ENCODE measurements at regions not wholly inside any gene's neighbourhood (a gene's known extent, or its start where the extent isn't known, plus 50 kb on each side); places are given as distances from the start of the nearest gene placed in this dataset.

- Histone ChIP-seq H4K20me1 (ENCODE audit: insufficient read depth, low read length) (no peaks in the 10 kb centered on the region), H3K9me3 (ENCODE audit: insufficient read depth, low read length, severe bottlenecking) (no peaks in the 10 kb centered on the region), H3K79me2 (ENCODE audit: insufficient read depth, low read length) (no peaks in the 10 kb centered on the region), H3K27me3 (ENCODE audit: insufficient read depth, low read length, poor library complexity) (no peaks in the 10 kb centered on the region), H3K9ac (ENCODE audit: low read depth, low read length) (no peak overlapping the region), H2AFZ (ENCODE audit: low read depth, low read length) (no peak overlapping the region), H3K27ac (ENCODE audit: low read length) (no peak overlapping the region), H3K36me3 (ENCODE audit: insufficient read depth, low read length) (no peaks in the 10 kb centered on the region), H3K4me1 (ENCODE audit: insufficient read depth, low read length) (no peaks in the 10 kb centered on the region), H3K4me2 (ENCODE audit: insufficient read depth, low read length) (no peak overlapping the region), H3K4me3 (ENCODE audit: low read depth in 1 of 2, low read length in 2 of 2) (no peak overlapping the region)
- TF ChIP-seq EZH2 (IDR thresholded peaks at IDR 0.05; ENCODE audit: borderline replicate concordance, low read depth, low read length, severe bottlenecking): no peak
- TF ChIP-seq CTCF (IDR thresholded peaks at IDR 0.05; ENCODE audit: borderline replicate concordance, extremely low read depth, low read length, poor library complexity, severe bottlenecking): no peak
- ATAC-seq (ENCODE audit: insufficient read depth, low read depth) (no peak), DNase-seq (no peak)
These were observed 71.2 kb upstream of the DUSP10 start for GRCh38 chr1:221812905-221813597.

GRCh38 chr1:221812088-221812752 is 70.3 kb upstream of the DUSP10 start:
- H3K9ac ChIP-seq (ENCODE audit: low read depth, low read length): no peak overlapping the region
- H3K36me3 ChIP-seq (ENCODE audit: insufficient read depth, low read length): no peaks in the 10 kb centered on the region
- H3K79me2 ChIP-seq (ENCODE audit: insufficient read depth, low read length): no peaks in the 10 kb centered on the region
- H3K4me1 ChIP-seq (ENCODE audit: insufficient read depth, low read length): no peaks in the 10 kb centered on the region
- no peak overlapping the region for H3K4me2 ChIP-seq (ENCODE audit: insufficient read depth, low read length)
- ATAC-seq (ENCODE audit: insufficient read depth, low read depth): no peak
- no peak for DNase-seq
- no peaks in the 10 kb centered on the region for H3K27me3 ChIP-seq (ENCODE audit: insufficient read depth, low read length, poor library complexity)
- no peak overlapping the region for H3K4me3 ChIP-seq (ENCODE audit: low read depth in 1 of 2, low read length in 2 of 2)
- H4K20me1 ChIP-seq (ENCODE audit: insufficient read depth, low read length): no peaks in the 10 kb centered on the region
- no peak overlapping the region for H2AFZ ChIP-seq (ENCODE audit: low read depth, low read length)
- no peaks in the 10 kb centered on the region for H3K9me3 ChIP-seq (ENCODE audit: insufficient read depth, low read length, severe bottlenecking)
- TF ChIP-seq CTCF (IDR thresholded peaks at IDR 0.05; ENCODE audit: borderline replicate concordance, extremely low read depth, low read length, poor library complexity, severe bottlenecking) (no peak), EZH2 (IDR thresholded peaks at IDR 0.05; ENCODE audit: borderline replicate concordance, low read depth, low read length, severe bottlenecking) (no peak)
- H3K27ac ChIP-seq (ENCODE audit: low read length): no peak overlapping the region

GRCh38 chr1:221810406-221810805 is 68.5 kb upstream of the DUSP10 start:
- Histone ChIP-seq H3K9me3 (ENCODE audit: insufficient read depth, low read length, severe bottlenecking) (no peaks in the 10 kb centered on the region), H3K27me3 (ENCODE audit: insufficient read depth, low read length, poor library complexity) (no peaks in the 10 kb centered on the region), H4K20me1 (ENCODE audit: insufficient read depth, low read length) (no peaks in the 10 kb centered on the region), H3K4me1 (ENCODE audit: insufficient read depth, low read length) (no peaks in the 10 kb centered on the region), H3K4me3 (ENCODE audit: low read depth in 1 of 2, low read length in 2 of 2) (no peak overlapping the region), H3K9ac (ENCODE audit: low read depth, low read length) (no peak overlapping the region), H3K79me2 (ENCODE audit: insufficient read depth, low read length) (no peaks in the 10 kb centered on the region), H3K36me3 (ENCODE audit: insufficient read depth, low read length) (no peaks in the 10 kb centered on the region), H3K4me2 (ENCODE audit: insufficient read depth, low read length) (no peak overlapping the region), H2AFZ (ENCODE audit: low read depth, low read length) (no peak overlapping the region), H3K27ac (ENCODE audit: low read length) (no peak overlapping the region)
- no peak for TF ChIP-seq EZH2 (IDR thresholded peaks at IDR 0.05; ENCODE audit: borderline replicate concordance, low read depth, low read length, severe bottlenecking)
- no peak for TF ChIP-seq CTCF (IDR thresholded peaks at IDR 0.05; ENCODE audit: borderline replicate concordance, extremely low read depth, low read length, poor library complexity, severe bottlenecking)
- ATAC-seq (ENCODE audit: insufficient read depth, low read depth) (no peak), DNase-seq (no peak)

Data from DND-41 (cell line).